ENCODE measurements at regions not wholly inside any gene's neighbourhood (a gene's known extent, or its start where the extent isn't known, plus 50 kb on each side); places are given as distances from the start of the nearest gene placed in this dataset.
"Not testable (repeated sequence)": the region's sequence is repeated elsewhere in the genome, so short reads cannot be mapped to it uniquely, and the experiment has no call there.

DNA sequence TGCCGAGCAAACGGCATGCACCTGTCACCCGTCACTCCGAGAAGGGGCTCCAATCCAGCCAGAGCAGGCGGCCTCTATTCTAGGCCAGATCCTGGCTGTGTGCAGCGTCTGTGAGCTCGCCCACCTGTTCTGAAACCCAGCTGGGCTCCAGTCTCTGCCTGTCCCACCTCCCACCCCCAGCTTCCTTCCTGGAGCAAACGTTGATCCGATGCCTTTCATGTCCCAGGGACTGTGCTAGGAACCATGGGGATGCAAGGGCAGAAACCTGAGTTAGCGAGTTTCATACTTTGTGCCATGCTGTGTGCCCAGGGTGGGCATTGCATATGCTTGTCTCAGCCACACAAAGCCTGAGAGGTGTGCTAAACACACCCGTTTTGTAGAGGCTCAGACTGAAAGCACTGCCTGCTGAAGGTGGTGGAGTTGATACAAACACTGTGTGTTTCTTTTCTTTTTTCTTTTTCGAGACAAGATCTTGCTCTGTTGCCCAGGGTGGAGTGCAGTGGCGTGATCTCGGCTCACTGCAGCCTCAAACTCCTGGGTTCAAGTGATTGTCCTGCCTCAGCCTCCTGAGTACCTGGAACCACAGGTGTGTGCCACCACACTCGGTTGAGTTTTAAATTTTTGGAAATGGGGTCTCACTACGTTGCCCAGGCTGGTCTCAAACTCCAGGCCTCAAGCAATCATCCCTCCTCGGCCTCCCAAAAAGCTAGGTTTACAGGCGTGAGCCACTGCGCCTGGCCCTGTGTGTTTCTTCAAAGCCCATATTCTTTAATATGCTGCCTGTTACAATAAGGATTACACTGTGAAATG, 84.1 kb upstream of the MED13L start:
- DNase-seq = no peak

DNA sequence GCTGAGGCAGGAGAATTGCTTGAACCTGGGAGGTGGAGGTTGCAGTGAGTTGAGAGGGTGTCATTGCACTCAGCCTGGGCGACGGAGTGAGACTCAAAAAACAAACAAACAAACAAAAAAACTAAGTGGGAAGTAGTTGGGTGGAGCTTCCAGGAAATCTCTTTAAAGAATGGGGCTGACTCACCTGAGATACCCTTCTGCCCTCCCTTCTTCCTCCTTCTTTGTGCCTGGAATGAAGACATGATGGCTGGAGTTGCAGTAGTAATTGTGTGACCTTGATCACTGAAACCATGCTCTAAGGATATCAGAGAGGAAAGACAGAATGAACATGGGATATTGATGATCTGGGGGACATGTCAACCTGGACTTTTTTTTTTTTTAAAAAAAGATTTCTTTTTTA, 87.6 kb upstream of the MED13L start:
- DNase-seq = no peak

GRCh38 chr12:116365606-116366455, 88.3 kb upstream of the MED13L start:
- no peak for DNase-seq

- DNase-seq = no peak
Observed at GRCh38 chr12:116366456-116366776, 88.9 kb upstream of the MED13L start.

- DNase-seq = no peak
Observed at GRCh38 chr12:116366824-116367223, 89.3 kb upstream of the MED13L start.

DNA sequence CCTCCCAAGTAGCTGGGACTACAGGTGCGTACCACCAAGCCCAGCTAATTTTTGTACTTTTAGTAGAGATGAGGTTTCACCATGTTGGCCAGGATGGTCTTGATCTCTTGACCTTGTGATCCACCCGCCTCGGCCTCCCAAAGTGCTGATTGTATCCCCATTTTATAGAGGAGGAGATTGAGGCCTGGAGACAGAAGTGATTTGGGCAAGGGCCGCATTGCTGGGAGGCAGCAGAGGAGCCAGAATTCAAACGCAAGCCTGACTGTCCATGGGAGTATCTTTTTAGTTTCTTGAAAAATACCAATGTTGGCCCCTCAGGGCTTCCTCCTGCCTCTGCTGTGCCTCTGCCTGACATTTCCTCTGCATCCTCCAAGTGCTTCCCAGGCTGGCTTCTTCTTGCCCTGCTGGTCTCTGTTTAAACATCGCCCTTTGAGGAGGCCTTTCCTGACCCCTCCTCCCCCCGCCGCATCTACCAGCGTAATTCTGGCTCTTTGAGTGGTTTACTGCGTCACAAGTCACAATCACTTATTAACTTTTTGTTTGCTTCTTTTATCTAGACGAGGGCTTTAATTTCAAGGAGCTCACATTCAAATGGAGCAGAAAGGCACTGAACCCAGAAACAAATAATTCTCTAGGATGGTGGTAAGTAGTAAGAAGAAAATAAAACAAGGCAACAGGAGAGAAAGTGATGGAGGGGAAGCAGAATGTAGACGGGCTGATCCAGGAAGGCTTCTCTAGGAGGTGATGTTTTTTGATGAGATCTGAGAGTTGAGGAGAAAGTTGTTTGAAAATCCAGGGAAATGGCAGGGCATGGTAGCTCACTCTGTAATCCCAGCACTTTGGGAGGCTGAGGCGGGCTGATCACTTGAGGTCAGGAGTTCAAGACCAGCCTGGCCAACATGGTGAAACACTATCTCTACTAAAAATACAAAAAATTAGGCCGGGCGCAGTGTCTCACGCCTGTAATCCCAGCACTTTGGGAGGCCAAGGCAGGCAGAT, 91.0 kb upstream of the MED13L start:
- DNase-seq = no peak

DNA sequence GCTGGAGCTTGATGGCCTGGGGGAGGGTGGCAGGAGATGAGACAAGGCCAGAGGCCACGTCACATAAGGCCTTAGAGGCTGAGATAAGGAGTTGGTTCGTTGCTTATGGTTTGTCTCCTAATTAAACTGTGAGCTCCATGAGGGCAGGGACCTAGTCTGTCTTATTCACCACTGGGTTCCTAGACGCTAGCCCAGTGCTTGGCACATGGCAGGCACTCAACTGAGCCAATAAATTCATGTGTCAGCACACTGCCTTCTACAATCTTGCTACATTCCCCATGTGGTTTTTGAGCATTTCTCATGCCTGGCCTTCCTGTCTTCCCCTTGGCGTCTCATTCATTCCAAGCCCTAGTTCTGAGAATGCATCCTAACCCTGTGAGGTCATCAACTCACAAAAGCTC, 92.5 kb upstream of the MED13L start:
- DNase-seq = peak; percentile 18

GRCh38 chr12:116370886-116371580, 93.5 kb upstream of the MED13L start:
- no peak for DNase-seq

DNA sequence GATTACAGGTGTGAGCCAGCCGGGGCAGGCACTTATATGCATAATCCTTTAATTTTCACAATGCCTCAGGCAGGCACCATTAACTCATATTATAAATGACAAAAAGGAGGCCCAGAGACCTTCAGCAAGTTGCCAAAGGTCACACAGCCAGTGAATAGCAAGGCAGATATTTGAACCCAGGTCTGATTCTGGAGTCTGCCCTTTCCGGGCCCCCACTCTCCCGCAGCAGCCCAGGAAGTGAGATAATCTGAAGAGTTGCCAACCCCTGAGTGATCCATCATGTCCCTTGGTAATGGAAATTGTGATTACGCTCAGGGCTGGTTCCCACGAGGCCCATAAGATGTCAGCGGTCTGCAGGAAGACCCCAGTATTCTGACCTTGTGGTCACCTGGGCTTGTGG, 95.3 kb upstream of the MED13L start:
- DNase-seq = no peak

DNA sequence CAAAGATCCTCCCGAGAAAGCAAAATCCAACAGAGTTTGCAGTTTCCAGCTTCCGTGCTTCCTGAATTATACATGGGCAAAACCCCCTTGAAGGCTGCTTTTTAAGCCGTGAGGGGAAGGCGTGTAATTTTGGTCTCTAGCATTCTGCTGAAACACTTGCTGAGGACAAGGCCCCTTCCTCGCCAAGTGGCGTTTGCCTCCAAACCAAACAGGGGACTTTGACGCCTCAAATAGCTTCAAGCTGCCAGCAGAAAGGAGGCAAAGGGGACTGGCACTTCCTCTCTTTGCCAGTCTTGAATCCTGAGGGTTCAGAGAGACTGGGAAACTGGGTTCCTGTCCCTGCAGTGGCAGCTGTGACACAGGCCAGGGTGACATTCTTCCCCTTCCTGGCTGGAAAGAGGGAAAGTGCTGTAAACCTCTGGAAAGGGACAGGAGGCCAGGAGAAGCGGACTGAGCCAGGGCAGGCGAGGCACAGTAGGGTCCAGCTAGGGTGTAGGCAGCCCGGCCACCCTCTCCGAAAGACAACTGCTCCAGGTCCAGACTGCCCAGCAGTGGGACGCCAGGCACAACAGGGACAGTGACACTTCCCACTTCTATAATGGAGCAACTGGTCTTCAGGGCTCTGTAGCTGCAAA, 96.2 kb upstream of the MED13L start:
- DNase-seq = no peak

DNA sequence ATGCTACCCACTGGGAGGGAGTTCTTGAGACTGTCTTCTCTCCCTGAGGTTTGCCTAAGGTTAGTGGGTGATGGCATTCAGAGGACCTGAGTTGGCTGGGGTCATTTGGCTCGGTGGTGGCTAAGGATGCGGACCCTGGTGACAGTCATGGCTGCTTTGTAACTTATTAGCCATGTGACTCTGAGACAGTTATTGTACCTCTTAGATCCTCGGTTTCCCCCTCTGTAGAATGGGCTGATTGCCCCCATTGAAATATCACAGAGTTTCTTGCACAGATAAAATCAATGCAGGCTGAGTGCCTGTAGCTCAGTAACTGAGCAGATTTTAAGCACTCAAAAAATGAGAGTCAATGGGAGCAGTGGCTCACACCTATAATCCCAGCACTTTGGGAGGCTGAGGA, 96.7 kb upstream of the MED13L start:
- no peak for DNase-seq

GRCh38 chr12:116375278-116375842, 97.9 kb upstream of the MED13L start:
- no peak for DNase-seq

GRCh38 chr12:116376354-116377193, 99.1 kb upstream of the MED13L start:
- DNase-seq = no peak

DNA sequence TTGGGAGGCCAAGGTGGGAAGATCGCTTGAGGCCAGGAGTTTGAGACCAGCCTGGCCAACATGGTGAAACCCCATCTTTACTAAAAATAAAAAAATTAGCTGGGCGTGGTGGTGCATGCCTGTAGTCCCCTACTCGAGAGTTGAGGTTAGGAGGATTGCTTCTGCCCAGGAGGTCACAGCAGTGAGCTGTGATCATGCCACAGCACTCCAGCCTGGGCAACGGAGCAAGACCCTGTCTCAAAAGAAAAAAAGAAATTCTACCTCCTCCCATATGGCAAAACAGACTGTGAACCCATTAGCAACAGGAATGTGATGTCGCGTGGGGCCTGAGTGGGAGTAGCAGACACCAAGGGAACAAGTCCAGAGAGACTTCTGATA, 99.7 kb upstream of the MED13L start:
- DNase-seq = not testable (repeated sequence)

DNA sequence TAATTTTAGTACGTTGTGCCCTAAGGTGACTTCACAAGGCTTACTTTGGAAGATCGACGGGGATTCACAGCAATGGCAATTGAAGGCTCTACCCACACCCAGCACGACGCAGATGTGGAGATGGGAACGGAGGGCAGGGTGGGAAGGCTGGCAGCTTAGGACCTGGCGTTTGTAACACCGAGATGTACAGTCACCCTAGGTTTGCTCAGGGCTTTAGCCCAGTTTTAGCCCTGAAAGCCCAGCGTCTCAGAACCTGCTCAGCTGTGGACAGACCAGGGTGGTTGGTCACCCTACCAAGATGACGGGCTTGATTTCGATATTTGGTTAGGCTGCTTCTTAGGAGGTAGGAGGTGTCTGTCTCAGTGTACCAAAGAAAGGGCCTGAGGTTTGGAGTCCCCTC, 100.5 kb upstream of the MED13L start:
- DNase-seq = no peak

DNA sequence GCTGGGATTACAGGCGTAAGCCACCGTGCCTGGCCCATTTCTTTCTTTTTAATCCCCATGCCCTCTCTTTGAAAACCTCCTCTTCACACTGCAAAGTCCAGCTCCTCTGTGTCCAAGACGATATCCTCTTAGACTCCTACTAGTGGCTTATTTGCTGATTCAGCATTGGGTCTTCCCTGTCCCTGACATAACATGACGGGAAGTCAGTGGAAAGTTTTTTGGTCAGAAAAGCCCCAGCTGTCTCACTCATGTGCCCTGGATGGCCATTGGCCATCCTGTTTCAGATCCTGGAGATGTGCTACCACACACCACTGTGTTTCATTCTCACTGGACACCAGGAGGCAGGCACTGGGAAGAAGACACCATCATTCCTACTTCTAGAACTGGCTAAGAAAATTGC, 102.6 kb upstream of the MED13L start:
- no peak for DNase-seq

DNA sequence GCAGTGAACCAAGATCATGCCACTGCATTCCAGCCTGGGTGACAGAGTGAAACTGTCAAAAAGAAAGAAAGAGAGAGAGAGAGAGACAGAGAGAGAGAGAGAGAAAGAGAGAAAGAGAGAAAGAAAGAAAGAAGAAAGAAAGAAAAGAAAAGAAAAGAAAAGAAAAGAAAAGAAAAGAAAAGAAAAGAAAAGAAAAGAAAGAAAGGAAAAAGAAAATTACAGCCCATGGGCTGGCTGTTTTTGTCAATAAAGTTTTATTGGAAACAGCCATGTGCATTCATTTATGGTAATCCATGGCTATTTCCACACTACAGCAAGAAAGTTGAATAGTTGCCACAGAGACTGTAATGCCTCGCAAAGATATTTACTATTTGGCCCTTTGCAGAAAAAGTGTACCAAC, 103.2 kb upstream of the MED13L start:
- not testable (repeated sequence) for DNase-seq

DNA sequence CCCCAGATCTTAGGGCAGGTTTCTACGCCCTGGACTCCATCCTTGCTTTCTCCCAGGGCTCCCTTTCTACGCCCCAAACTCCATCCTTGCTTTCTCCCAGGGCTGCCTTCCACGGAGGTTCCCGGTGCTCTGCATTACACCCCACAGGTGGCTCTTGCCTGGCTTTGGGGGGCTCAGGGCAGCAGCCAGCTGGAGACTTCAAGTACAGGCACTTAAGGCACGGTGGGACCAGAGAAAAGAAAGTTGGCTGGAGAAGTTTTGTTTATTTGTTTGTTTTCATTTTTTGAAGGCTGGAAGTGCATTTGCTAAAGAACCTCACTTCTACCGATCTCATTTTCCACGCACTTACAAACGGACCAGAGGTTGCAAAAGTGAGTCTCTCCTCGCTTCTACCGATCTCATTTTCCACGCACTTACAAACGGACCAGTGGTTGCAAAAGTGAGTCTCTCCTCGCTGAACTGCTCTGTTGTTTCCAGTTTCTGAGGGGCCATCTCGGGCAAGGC, 103.8 kb upstream of the MED13L start:
- DNase-seq = no peak

- no peak for DNase-seq
Observed at GRCh38 chr12:116381744-116382685, 104.5 kb upstream of the MED13L start.

All from OCI-M1 (cell line).